GF-D8 (cell line): ENCODE measurements at regions not wholly inside any gene's neighbourhood (a gene's known extent, or its start where the extent isn't known, plus 50 kb on each side); places are given as distances from the start of the nearest gene placed in this dataset.
"Not testable (repeated sequence)": the region's sequence is repeated elsewhere in the genome, so short reads cannot be mapped to it uniquely, and the experiment has no call there.

Source experiments
- DNase-seq: peaks from one replicate; lab custom pipeline; 2025; lab: John Stamatoyannopoulos, UW

- DNase-seq: no peak
Measured at GRCh38 chr9:99628849-99629620, 192.7 kb upstream of the NR4A3 start.

GRCh38 chr9:99632349-99633038 lies 189.2 kb upstream of the NR4A3 start:
- no peak for DNase-seq

GRCh38 chr9:99633265-99633664 lies 188.4 kb upstream of the NR4A3 start:
- DNase-seq: no peak

- no peak for DNase-seq
Measured at GRCh38 chr9:99634186-99634585, 187.5 kb upstream of the NR4A3 start.

GRCh38 chr9:99635032-99635431 lies 186.7 kb upstream of the NR4A3 start:
- no peak for DNase-seq

- peak; percentile 4 for DNase-seq
Measured at GRCh38 chr9:99637641-99638040, 184.0 kb upstream of the NR4A3 start.

- no peak for DNase-seq
Measured at GRCh38 chr9:99638971-99639370, 182.7 kb upstream of the NR4A3 start.

- no peak for DNase-seq
Measured at GRCh38 chr9:99647604-99648003, 174.1 kb upstream of the NR4A3 start.

GRCh38 chr9:99650187-99650874 lies 171.4 kb upstream of the NR4A3 start:
- no peak for DNase-seq

GRCh38 chr9:99660191-99660636 lies 161.5 kb upstream of the NR4A3 start:
- no peak for DNase-seq

GRCh38 chr9:99663297-99663696 lies 158.4 kb upstream of the NR4A3 start:
- DNase-seq: no peak

GRCh38 chr9:99663856-99664255 lies 157.8 kb upstream of the NR4A3 start:
- no peak for DNase-seq

GRCh38 chr9:99666571-99666970 lies 155.1 kb upstream of the NR4A3 start:
- no peak for DNase-seq

- DNase-seq: not testable (repeated sequence)
Measured at GRCh38 chr9:99670886-99671285, 150.8 kb upstream of the NR4A3 start.

- no peak for DNase-seq
Measured at GRCh38 chr9:99677281-99677680, 144.4 kb upstream of the NR4A3 start.

GRCh38 chr9:99678566-99678965 lies 143.1 kb upstream of the NR4A3 start:
- DNase-seq: no peak

GRCh38 chr9:99680191-99680590 lies 141.5 kb upstream of the NR4A3 start:
- no peak for DNase-seq

- no peak for DNase-seq
Measured at GRCh38 chr9:99681113-99681512, 140.6 kb upstream of the NR4A3 start.

- no peak for DNase-seq
Measured at GRCh38 chr9:99682378-99682777, 139.3 kb upstream of the NR4A3 start.

GRCh38 chr9:99682870-99683269 lies 138.8 kb upstream of the NR4A3 start:
- no peak for DNase-seq

- DNase-seq: no peak
Measured at GRCh38 chr9:99690573-99690972, 131.1 kb upstream of the NR4A3 start.

- no peak for DNase-seq
Measured at GRCh38 chr9:99693888-99694287, 127.8 kb upstream of the NR4A3 start.

- no peak for DNase-seq
Measured at GRCh38 chr9:99694393-99694792, 127.3 kb upstream of the NR4A3 start.
